Hepatocyte (in vitro differentiated cells): ENCODE measurements at regions not wholly inside any gene's neighbourhood (a gene's known extent, or its start where the extent isn't known, plus 50 kb on each side); places are given as distances from the start of the nearest gene placed in this dataset.

Source experiments
- DNase-seq: peaks from one replicate; pipeline ENCODE4 v3.0.0-alpha.2; 2016; ENCODE audit warnings: low spot score
- H2AFZ ChIP-seq: fragments of 200-600 bp; sonication (generic); 2 replicates; pipeline ENCODE4 v1.6.0; 2016; ENCODE audit warnings: antibody characterized with exemption, mild to moderate bottlenecking
- H3K27ac ChIP-seq: fragments of 200-600 bp; sonication (generic); 2 replicates; pipeline ENCODE4 v1.5.1; 2016; ENCODE audit warnings: mild to moderate bottlenecking
- H3K27me3 ChIP-seq: fragments of 200-600 bp; sonication (generic); 2 replicates; pipeline ENCODE4 v1.6.1; 2016
- H3K36me3 ChIP-seq: fragments of 200-600 bp; sonication (generic); replicated peaks from 2 replicates; pipeline ENCODE4 v1.5.1; 2016; ENCODE audit warnings: low read depth; ENCODE audit not compliant: insufficient read depth
- H3K4me1 ChIP-seq: fragments of 200-600 bp; sonication (generic); 2 replicates; pipeline ENCODE4 v1.5.1; 2016; ENCODE audit warnings: mild to moderate bottlenecking, moderate library complexity; ENCODE audit not compliant: insufficient read depth
- H3K4me2 ChIP-seq: fragments of 200-600 bp; sonication (generic); 2 replicates; pipeline ENCODE4 v1.6.0; 2016
- H3K4me3 ChIP-seq: fragments of 200-600 bp; sonication (generic); 2 replicates; pipeline ENCODE4 v1.5.1; 2016; ENCODE audit warnings: mild to moderate bottlenecking
- H3K79me2 ChIP-seq: fragments of 200-600 bp; sonication (generic); 2 replicates; pipeline ENCODE4 v1.6.0; 2017; ENCODE audit warnings: mild to moderate bottlenecking
- H3K9me2 ChIP-seq: fragments of 200-600 bp; sonication (generic); replicated peaks from 2 replicates; pipeline ENCODE4 v1.6.0; 2017; ENCODE audit warnings: mild to moderate bottlenecking; ENCODE audit not compliant: insufficient read depth
- H3K9me3 ChIP-seq: fragments of 200-600 bp; sonication (generic); 2 replicates; pipeline ENCODE4 v1.5.1; 2016; ENCODE audit warnings: low read depth, mild to moderate bottlenecking
- H4K20me1 ChIP-seq: fragments of 200-600 bp; sonication (generic); 2 replicates; pipeline ENCODE4 v1.6.0; 2016; ENCODE audit warnings: mild to moderate bottlenecking; ENCODE audit not compliant: insufficient read depth, poor library complexity, severe bottlenecking
- EZH2 ChIP-seq: fragments of 200-600 bp; sonication (generic); IDR thresholded peaks from 2 replicates; pipeline ENCODE4 v1.6.1; 2016; ENCODE audit warnings: antibody characterized with exemption, mild to moderate bottlenecking, borderline replicate concordance
- EZH2phosphoT487 ChIP-seq: fragments of 200-600 bp; sonication (generic); IDR thresholded peaks from one replicate; pipeline ENCODE4 v1.6.1; 2018; ENCODE audit warnings: antibody characterized with exemption, mild to moderate bottlenecking, low read depth, moderate library complexity; ENCODE audit not compliant: unreplicated experiment, severe bottlenecking
- WGBS: methylation state at CpG from one replicate; pipeline ENCODE4 v1.1.6; 2016; ENCODE audit warnings: low lambda C conversion rate; ENCODE audit errors: missing lambda C conversion rate; 5-methylcytosine and 5-hydroxymethylcytosine counted together
- TF ChIP-seq, protein P1 (sequence below): fragments of 200-600 bp; sonication (generic); IDR thresholded peaks from 2 replicates; pipeline ENCODE4 v1.5.1; 2016; ENCODE audit warnings: antibody characterized with exemption, mild to moderate bottlenecking; ENCODE audit not compliant: poor library complexity

GRCh38 chr6:137967689-137968454 is 100.8 kb downstream of the TNFAIP3 start:
- H3K9me2 ChIP-seq = no peaks in the 10 kb centered on the region
- no peaks in the 10 kb centered on the region for H3K4me1 ChIP-seq
- no peak for TF ChIP-seq EZH2
- TF ChIP-seq, protein P1, sequence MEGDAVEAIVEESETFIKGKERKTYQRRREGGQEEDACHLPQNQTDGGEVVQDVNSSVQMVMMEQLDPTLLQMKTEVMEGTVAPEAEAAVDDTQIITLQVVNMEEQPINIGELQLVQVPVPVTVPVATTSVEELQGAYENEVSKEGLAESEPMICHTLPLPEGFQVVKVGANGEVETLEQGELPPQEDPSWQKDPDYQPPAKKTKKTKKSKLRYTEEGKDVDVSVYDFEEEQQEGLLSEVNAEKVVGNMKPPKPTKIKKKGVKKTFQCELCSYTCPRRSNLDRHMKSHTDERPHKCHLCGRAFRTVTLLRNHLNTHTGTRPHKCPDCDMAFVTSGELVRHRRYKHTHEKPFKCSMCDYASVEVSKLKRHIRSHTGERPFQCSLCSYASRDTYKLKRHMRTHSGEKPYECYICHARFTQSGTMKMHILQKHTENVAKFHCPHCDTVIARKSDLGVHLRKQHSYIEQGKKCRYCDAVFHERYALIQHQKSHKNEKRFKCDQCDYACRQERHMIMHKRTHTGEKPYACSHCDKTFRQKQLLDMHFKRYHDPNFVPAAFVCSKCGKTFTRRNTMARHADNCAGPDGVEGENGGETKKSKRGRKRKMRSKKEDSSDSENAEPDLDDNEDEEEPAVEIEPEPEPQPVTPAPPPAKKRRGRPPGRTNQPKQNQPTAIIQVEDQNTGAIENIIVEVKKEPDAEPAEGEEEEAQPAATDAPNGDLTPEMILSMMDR = no peak
- TF ChIP-seq EZH2phosphoT487 = no peak
- no peak overlapping the region for H3K4me2 ChIP-seq
- no peak overlapping the region for H2AFZ ChIP-seq
- H3K9me3 ChIP-seq = no peaks in the 10 kb centered on the region
- no peak overlapping the region for H3K4me3 ChIP-seq
- no peaks in the 10 kb centered on the region for H3K36me3 ChIP-seq
- DNase-seq = no peak
- no peak overlapping the region for H3K27ac ChIP-seq
- WGBS = 87% methylated on average over 5 of the region's 5 CpGs
- H3K27me3 ChIP-seq = no peaks in the 10 kb centered on the region
- H3K79me2 ChIP-seq = no peaks in the 10 kb centered on the region
- H4K20me1 ChIP-seq = no peaks in the 10 kb centered on the region

- H3K4me1 ChIP-seq = no peaks in the 10 kb centered on the region
- no peaks in the 10 kb centered on the region for H3K79me2 ChIP-seq
- DNase-seq = no peak
- H3K27ac ChIP-seq = no peak overlapping the region
- no peaks in the 10 kb centered on the region for H3K36me3 ChIP-seq
- WGBS = 86% methylated on average over 5 of the region's 5 CpGs
- no peaks in the 10 kb centered on the region for H3K9me2 ChIP-seq
- H2AFZ ChIP-seq = no peak overlapping the region
- TF ChIP-seq EZH2phosphoT487 (no peak), EZH2 (no peak)
- TF ChIP-seq, protein P1 = no peak
- no peaks in the 10 kb centered on the region for H4K20me1 ChIP-seq
- H3K9me3 ChIP-seq = no peaks in the 10 kb centered on the region
- no peak overlapping the region for H3K4me3 ChIP-seq
- H3K27me3 ChIP-seq = no peaks in the 10 kb centered on the region
- no peak overlapping the region for H3K4me2 ChIP-seq
Measured at GRCh38 chr6:137968455-137968804, 101.4 kb downstream of the TNFAIP3 start.

DNA sequence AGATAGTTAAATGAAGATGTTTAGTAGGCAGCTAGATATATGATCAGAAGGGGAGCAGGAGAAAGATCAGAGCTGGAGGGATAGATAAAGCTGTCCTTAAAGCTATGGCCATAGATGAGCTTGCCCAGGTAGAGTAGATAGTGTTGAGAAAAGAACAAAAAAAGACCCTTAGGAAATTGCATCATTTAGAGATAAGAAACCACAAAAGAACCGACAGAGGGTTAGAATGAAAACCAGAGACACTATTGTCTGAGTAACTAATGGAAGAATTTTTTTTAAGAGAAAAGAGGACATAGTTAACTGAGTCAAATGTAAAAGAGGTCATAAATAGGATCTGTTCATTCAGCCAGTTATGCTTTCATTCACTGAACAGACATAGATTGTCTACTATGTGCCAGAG is 101.8 kb downstream of the TNFAIP3 start:
- TF ChIP-seq EZH2 (no peak), EZH2phosphoT487 (no peak)
- TF ChIP-seq, protein P1 = no peak
- Histone ChIP-seq H3K4me1 (no peaks in the 10 kb centered on the region), H4K20me1 (no peaks in the 10 kb centered on the region), H3K27ac (no peak overlapping the region), H2AFZ (no peak overlapping the region), H3K27me3 (no peaks in the 10 kb centered on the region), H3K9me3 (no peaks in the 10 kb centered on the region), H3K9me2 (no peaks in the 10 kb centered on the region), H3K79me2 (no peaks in the 10 kb centered on the region), H3K4me3 (no peak overlapping the region), H3K36me3 (no peaks in the 10 kb centered on the region), H3K4me2 (no peak overlapping the region)
- 0% methylated on average over 1 of the region's 1 CpG for WGBS
- no peak for DNase-seq
